ENCODE measurements at regions not wholly inside any gene's neighbourhood (a gene's known extent, or its start where the extent isn't known, plus 50 kb on each side); places are given as distances from the start of the nearest gene placed in this dataset.

DNA sequence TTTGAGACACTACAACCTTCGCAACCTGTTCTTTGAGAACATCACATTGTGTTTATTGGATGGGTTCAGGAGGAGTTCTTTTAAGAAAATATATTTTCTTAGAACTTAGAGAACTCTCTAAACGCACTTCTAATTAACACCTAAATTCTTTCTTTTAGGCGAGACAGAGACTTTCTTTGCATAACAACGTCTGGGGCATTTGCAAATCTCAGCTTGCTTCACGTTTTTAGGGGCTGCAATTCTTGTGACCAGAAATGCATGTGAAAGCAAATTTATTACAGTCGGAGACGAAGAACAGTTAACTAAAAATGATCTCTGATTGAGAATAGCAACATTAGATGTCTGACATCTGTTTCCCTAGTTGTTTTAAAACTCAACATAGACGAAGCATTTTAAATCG lies 568.3 kb upstream of the ZNF717 start (continued):
- TF ChIP-seq, protein P1, sequence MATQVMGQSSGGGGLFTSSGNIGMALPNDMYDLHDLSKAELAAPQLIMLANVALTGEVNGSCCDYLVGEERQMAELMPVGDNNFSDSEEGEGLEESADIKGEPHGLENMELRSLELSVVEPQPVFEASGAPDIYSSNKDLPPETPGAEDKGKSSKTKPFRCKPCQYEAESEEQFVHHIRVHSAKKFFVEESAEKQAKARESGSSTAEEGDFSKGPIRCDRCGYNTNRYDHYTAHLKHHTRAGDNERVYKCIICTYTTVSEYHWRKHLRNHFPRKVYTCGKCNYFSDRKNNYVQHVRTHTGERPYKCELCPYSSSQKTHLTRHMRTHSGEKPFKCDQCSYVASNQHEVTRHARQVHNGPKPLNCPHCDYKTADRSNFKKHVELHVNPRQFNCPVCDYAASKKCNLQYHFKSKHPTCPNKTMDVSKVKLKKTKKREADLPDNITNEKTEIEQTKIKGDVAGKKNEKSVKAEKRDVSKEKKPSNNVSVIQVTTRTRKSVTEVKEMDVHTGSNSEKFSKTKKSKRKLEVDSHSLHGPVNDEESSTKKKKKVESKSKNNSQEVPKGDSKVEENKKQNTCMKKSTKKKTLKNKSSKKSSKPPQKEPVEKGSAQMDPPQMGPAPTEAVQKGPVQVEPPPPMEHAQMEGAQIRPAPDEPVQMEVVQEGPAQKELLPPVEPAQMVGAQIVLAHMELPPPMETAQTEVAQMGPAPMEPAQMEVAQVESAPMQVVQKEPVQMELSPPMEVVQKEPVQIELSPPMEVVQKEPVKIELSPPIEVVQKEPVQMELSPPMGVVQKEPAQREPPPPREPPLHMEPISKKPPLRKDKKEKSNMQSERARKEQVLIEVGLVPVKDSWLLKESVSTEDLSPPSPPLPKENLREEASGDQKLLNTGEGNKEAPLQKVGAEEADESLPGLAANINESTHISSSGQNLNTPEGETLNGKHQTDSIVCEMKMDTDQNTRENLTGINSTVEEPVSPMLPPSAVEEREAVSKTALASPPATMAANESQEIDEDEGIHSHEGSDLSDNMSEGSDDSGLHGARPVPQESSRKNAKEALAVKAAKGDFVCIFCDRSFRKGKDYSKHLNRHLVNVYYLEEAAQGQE (IDR thresholded peaks at IDR 0.05; ENCODE audit: low read depth, low read length), result no peak

DNA sequence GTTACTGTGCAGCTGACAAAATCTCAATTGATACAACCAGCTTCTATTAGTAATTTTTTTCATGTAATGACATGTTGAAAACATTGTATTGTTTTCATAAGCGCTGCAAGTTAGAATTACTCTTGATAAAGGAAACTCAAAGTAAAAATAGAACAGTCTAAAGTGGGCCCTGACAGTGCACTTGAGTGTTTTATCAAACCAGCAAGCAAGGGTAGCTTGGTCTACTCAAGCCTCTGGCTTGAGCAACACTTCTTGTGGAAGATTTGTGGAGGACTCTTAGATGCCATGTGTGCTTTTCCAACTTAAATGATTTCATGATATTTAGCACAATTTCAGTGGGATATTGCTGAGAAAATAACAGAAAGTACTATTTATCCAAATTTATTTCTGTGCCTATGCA lies 575.7 kb upstream of the ZNF717 start:
- Histone ChIP-seq H3K4me3 (ENCODE audit: low read depth in 2 of 2, low read length in 1 of 2) (no peak overlapping the region), H4K20me1 (ENCODE audit: insufficient read depth) (no peaks in the 10 kb centered on the region), H3K9me3 (no peaks in the 10 kb centered on the region), H3K9me2 (no peaks in the 10 kb centered on the region), H3F3A (replicated peaks; ENCODE audit: insufficient read depth) (no peaks in the 10 kb centered on the region), H3K9ac (no peak overlapping the region), H3K27me3 (ENCODE audit: insufficient read depth) (no peaks in the 10 kb centered on the region), H3K36me3 (replicated peaks in 1 of 2; ENCODE audit: control insufficient read depth in 1 of 2, insufficient read depth in 2 of 2, low read length in 1 of 2) (no peaks in the 10 kb centered on the region), H3K4me1 (ENCODE audit: control insufficient read depth in 1 of 2, insufficient read depth in 2 of 2, low read depth in 1 of 2, low read length in 1 of 2) (no peaks in the 10 kb centered on the region), H3K4me2 (no peak overlapping the region), H2AFZ (ENCODE audit: low read depth) (no peak overlapping the region), H3K79me2 (ENCODE audit: insufficient read depth) (no peaks in the 10 kb centered on the region), H3K27ac (ENCODE audit: low read depth in 2 of 2, low read length in 1 of 2) (no peak overlapping the region)
- WGBS (ENCODE audit: low lambda C conversion rate), result 38% methylated on average over 1 of the region's 1 CpG
- no peak for DNase-seq
- CTCF ChIA-PET, result interaction anchor here (0.9 kb wide), 1 partner anchor 9 kb away, joined by 3 read pairs; no protein-coding TSS in a partner anchor
- POLR2A ChIA-PET, result no interaction called here
- no peak for TF ChIP-seq YY1 (IDR thresholded peaks at IDR 0.05; ENCODE audit: low read depth)
- no peak for TF ChIP-seq GATA2 (CRISPR knock-in tag; IDR thresholded peaks at IDR 0.05)
- no peak for TF ChIP-seq NRF1 (IDR thresholded peaks at IDR 0.05; ENCODE audit: low read depth, low read length)
- TF ChIP-seq, protein P2, sequence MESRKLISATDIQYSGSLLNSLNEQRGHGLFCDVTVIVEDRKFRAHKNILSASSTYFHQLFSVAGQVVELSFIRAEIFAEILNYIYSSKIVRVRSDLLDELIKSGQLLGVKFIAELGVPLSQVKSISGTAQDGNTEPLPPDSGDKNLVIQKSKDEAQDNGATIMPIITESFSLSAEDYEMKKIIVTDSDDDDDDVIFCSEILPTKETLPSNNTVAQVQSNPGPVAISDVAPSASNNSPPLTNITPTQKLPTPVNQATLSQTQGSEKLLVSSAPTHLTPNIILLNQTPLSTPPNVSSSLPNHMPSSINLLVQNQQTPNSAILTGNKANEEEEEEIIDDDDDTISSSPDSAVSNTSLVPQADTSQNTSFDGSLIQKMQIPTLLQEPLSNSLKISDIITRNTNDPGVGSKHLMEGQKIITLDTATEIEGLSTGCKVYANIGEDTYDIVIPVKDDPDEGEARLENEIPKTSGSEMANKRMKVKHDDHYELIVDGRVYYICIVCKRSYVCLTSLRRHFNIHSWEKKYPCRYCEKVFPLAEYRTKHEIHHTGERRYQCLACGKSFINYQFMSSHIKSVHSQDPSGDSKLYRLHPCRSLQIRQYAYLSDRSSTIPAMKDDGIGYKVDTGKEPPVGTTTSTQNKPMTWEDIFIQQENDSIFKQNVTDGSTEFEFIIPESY (IDR thresholded peaks at IDR 0.05; ENCODE audit: borderline replicate concordance, low read depth), result no peak
- no peak for TF ChIP-seq RFX5 (IDR thresholded peaks at IDR 0.05; ENCODE audit: low read length)
- no peak for TF ChIP-seq GABPA (IDR thresholded peaks at IDR 0.05; ENCODE audit: low read depth)
- no peak for TF ChIP-seq POLR2AphosphoS5 (IDR thresholded peaks at IDR 0.05; ENCODE audit: low read depth, low read length)
- TF ChIP-seq, protein P3, sequence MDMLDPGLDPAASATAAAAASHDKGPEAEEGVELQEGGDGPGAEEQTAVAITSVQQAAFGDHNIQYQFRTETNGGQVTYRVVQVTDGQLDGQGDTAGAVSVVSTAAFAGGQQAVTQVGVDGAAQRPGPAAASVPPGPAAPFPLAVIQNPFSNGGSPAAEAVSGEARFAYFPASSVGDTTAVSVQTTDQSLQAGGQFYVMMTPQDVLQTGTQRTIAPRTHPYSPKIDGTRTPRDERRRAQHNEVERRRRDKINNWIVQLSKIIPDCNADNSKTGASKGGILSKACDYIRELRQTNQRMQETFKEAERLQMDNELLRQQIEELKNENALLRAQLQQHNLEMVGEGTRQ (IDR thresholded peaks at IDR 0.05; ENCODE audit: borderline replicate concordance, low read depth, low read length), result no peak
- TF ChIP-seq, protein P4, sequence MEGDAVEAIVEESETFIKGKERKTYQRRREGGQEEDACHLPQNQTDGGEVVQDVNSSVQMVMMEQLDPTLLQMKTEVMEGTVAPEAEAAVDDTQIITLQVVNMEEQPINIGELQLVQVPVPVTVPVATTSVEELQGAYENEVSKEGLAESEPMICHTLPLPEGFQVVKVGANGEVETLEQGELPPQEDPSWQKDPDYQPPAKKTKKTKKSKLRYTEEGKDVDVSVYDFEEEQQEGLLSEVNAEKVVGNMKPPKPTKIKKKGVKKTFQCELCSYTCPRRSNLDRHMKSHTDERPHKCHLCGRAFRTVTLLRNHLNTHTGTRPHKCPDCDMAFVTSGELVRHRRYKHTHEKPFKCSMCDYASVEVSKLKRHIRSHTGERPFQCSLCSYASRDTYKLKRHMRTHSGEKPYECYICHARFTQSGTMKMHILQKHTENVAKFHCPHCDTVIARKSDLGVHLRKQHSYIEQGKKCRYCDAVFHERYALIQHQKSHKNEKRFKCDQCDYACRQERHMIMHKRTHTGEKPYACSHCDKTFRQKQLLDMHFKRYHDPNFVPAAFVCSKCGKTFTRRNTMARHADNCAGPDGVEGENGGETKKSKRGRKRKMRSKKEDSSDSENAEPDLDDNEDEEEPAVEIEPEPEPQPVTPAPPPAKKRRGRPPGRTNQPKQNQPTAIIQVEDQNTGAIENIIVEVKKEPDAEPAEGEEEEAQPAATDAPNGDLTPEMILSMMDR (IDR thresholded peaks at IDR 0.05), result no peak
- TF ChIP-seq RXRA (IDR thresholded peaks at IDR 0.05; ENCODE audit: borderline replicate concordance, low read depth), result no peak
- no peak for TF ChIP-seq JUND (IDR thresholded peaks at IDR 0.05)
- no peak for TF ChIP-seq TAF1 (IDR thresholded peaks at IDR 0.05; ENCODE audit: borderline replicate concordance, low read depth, low read length)
- TF ChIP-seq, protein P1 (IDR thresholded peaks at IDR 0.05; ENCODE audit: low read depth, low read length), result no peak
- TF ChIP-seq SMC3 (IDR thresholded peaks at IDR 0.05; ENCODE audit: low read depth, low read length), result no peak
- no peak for TF ChIP-seq CHD2 (IDR thresholded peaks at IDR 0.05; ENCODE audit: low read length, partially characterized antibody)
- TF ChIP-seq, protein P5, sequence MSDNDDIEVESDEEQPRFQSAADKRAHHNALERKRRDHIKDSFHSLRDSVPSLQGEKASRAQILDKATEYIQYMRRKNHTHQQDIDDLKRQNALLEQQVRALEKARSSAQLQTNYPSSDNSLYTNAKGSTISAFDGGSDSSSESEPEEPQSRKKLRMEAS (IDR thresholded peaks at IDR 0.05; ENCODE audit: low read depth), result no peak
- no peak for TF ChIP-seq RAD21 (IDR thresholded peaks at IDR 0.05; ENCODE audit: low read length)
- TF ChIP-seq RCOR1 (IDR thresholded peaks at IDR 0.05; ENCODE audit: low read length), result no peak
- no peak for TF ChIP-seq ELF1 (IDR thresholded peaks at IDR 0.05)
- TF ChIP-seq FOXM1 (IDR thresholded peaks at IDR 0.05; ENCODE audit: low read depth), result no peak
